Hepatocyte (in vitro differentiated cells): ENCODE measurements at regions not wholly inside any gene's neighbourhood (a gene's known extent, or its start where the extent isn't known, plus 50 kb on each side); places are given as distances from the start of the nearest gene placed in this dataset.
A peak's percentile ranks its signal among the peaks of the same experiment; 100 is the strongest.

Experiments
- DNase-seq: peaks from one replicate; pipeline ENCODE4 v3.0.0-alpha.2; 2016; ENCODE audit warnings: low spot score
- H2AFZ ChIP-seq: fragments of 200-600 bp; sonication (generic); 2 replicates; pipeline ENCODE4 v1.6.0; 2016; ENCODE audit warnings: antibody characterized with exemption, mild to moderate bottlenecking
- H3K27ac ChIP-seq: fragments of 200-600 bp; sonication (generic); 2 replicates; pipeline ENCODE4 v1.5.1; 2016; ENCODE audit warnings: mild to moderate bottlenecking
- H3K27me3 ChIP-seq: fragments of 200-600 bp; sonication (generic); 2 replicates; pipeline ENCODE4 v1.6.1; 2016
- H3K36me3 ChIP-seq: fragments of 200-600 bp; sonication (generic); replicated peaks from 2 replicates; pipeline ENCODE4 v1.5.1; 2016; ENCODE audit warnings: low read depth; ENCODE audit not compliant: insufficient read depth
- H3K4me1 ChIP-seq: fragments of 200-600 bp; sonication (generic); 2 replicates; pipeline ENCODE4 v1.5.1; 2016; ENCODE audit warnings: mild to moderate bottlenecking, moderate library complexity; ENCODE audit not compliant: insufficient read depth
- H3K4me2 ChIP-seq: fragments of 200-600 bp; sonication (generic); 2 replicates; pipeline ENCODE4 v1.6.0; 2016
- H3K4me3 ChIP-seq: fragments of 200-600 bp; sonication (generic); 2 replicates; pipeline ENCODE4 v1.5.1; 2016; ENCODE audit warnings: mild to moderate bottlenecking
- H3K79me2 ChIP-seq: fragments of 200-600 bp; sonication (generic); 2 replicates; pipeline ENCODE4 v1.6.0; 2017; ENCODE audit warnings: mild to moderate bottlenecking
- H3K9me2 ChIP-seq: fragments of 200-600 bp; sonication (generic); replicated peaks from 2 replicates; pipeline ENCODE4 v1.6.0; 2017; ENCODE audit warnings: mild to moderate bottlenecking; ENCODE audit not compliant: insufficient read depth
- H3K9me3 ChIP-seq: fragments of 200-600 bp; sonication (generic); 2 replicates; pipeline ENCODE4 v1.5.1; 2016; ENCODE audit warnings: low read depth, mild to moderate bottlenecking
- H4K20me1 ChIP-seq: fragments of 200-600 bp; sonication (generic); 2 replicates; pipeline ENCODE4 v1.6.0; 2016; ENCODE audit warnings: mild to moderate bottlenecking; ENCODE audit not compliant: insufficient read depth, poor library complexity, severe bottlenecking
- CTCF ChIP-seq: fragments of 200-600 bp; sonication (generic); IDR thresholded peaks from 2 replicates; pipeline ENCODE4 v1.5.1; 2016; ENCODE audit warnings: antibody characterized with exemption, mild to moderate bottlenecking; ENCODE audit not compliant: poor library complexity
- EZH2 ChIP-seq: fragments of 200-600 bp; sonication (generic); IDR thresholded peaks from 2 replicates; pipeline ENCODE4 v1.6.1; 2016; ENCODE audit warnings: antibody characterized with exemption, mild to moderate bottlenecking, borderline replicate concordance
- EZH2phosphoT487 ChIP-seq: fragments of 200-600 bp; sonication (generic); IDR thresholded peaks from one replicate; pipeline ENCODE4 v1.6.1; 2018; ENCODE audit warnings: antibody characterized with exemption, mild to moderate bottlenecking, low read depth, moderate library complexity; ENCODE audit not compliant: unreplicated experiment, severe bottlenecking
- WGBS: methylation state at CpG from one replicate; pipeline ENCODE4 v1.1.6; 2016; ENCODE audit warnings: low lambda C conversion rate; ENCODE audit errors: missing lambda C conversion rate; 5-methylcytosine and 5-hydroxymethylcytosine counted together

- Histone ChIP-seq H3K27ac (no peak overlapping the region), H3K4me2 (peak overlapping the region; percentile 91), H3K36me3 (no peaks in the 10 kb centered on the region), H3K9me3 (no peaks in the 10 kb centered on the region), H3K4me1 (peaks cover 6% of the 10 kb centered on the region), H3K9me2 (no peaks in the 10 kb centered on the region), H3K4me3 (peak overlapping the region; percentile 55), H4K20me1 (no peaks in the 10 kb centered on the region), H3K79me2 (no peaks in the 10 kb centered on the region), H3K27me3 (peaks cover 19% of the 10 kb centered on the region), H2AFZ (peak overlapping the region; percentile 86)
- TF ChIP-seq EZH2phosphoT487 (no peak), EZH2 (no peak), CTCF (no peak)
- peak; percentile 72 for DNase-seq
- WGBS = 13% methylated on average over 32 of the region's 77 CpGs
Measured at GRCh38 chr18:75915941-75916623, 488.6 kb upstream of the SMIM21 start.

- 47% methylated on average over 2 of the region's 2 CpGs for WGBS
- Histone ChIP-seq H4K20me1 (no peaks in the 10 kb centered on the region), H3K79me2 (no peaks in the 10 kb centered on the region), H3K27me3 (peaks cover 18% of the 10 kb centered on the region), H3K9me2 (no peaks in the 10 kb centered on the region), H3K9me3 (no peaks in the 10 kb centered on the region), H3K4me3 (no peak overlapping the region), H3K27ac (no peak overlapping the region), H3K4me1 (peaks cover 6% of the 10 kb centered on the region), H3K36me3 (no peaks in the 10 kb centered on the region), H3K4me2 (no peak overlapping the region), H2AFZ (no peak overlapping the region)
- DNase-seq = no peak
- TF ChIP-seq EZH2 = no peak
- no peak for TF ChIP-seq EZH2phosphoT487
- no peak for TF ChIP-seq CTCF
Measured at GRCh38 chr18:75912829-75913228, 485.3 kb upstream of the SMIM21 start.

- Histone ChIP-seq H3K79me2 (no peaks in the 10 kb centered on the region), H3K4me1 (no peaks in the 10 kb centered on the region), H3K4me2 (no peak overlapping the region), H3K36me3 (no peaks in the 10 kb centered on the region), H4K20me1 (no peaks in the 10 kb centered on the region), H2AFZ (no peak overlapping the region), H3K9me3 (no peaks in the 10 kb centered on the region), H3K9me2 (no peaks in the 10 kb centered on the region), H3K27ac (no peak overlapping the region), H3K4me3 (no peak overlapping the region), H3K27me3 (no peaks in the 10 kb centered on the region)
- 100% methylated on average over 15 of the region's 15 CpGs for WGBS
- no peak for DNase-seq
- TF ChIP-seq CTCF = no peak
Measured at GRCh38 chr18:75904416-75904815, 476.9 kb upstream of the SMIM21 start.

GRCh38 chr18:75898651-75899050 lies 471.1 kb upstream of the SMIM21 start:
- H3K27me3 ChIP-seq = no peaks in the 10 kb centered on the region
- H3K4me3 ChIP-seq = no peak overlapping the region
- TF ChIP-seq EZH2 = no peak
- no peak for TF ChIP-seq CTCF
- no peak for TF ChIP-seq EZH2phosphoT487
- no peaks in the 10 kb centered on the region for H3K9me3 ChIP-seq
- H3K9me2 ChIP-seq = no peaks in the 10 kb centered on the region
- H3K4me2 ChIP-seq = no peak overlapping the region
- no peak overlapping the region for H3K27ac ChIP-seq
- no peak for DNase-seq
- H2AFZ ChIP-seq = no peak overlapping the region
- no peaks in the 10 kb centered on the region for H4K20me1 ChIP-seq
- H3K79me2 ChIP-seq = no peaks in the 10 kb centered on the region
- H3K4me1 ChIP-seq = no peaks in the 10 kb centered on the region
- WGBS = 70% methylated on average over 4 of the region's 4 CpGs
- no peaks in the 10 kb centered on the region for H3K36me3 ChIP-seq
